Activated naive CD8-positive, alpha-beta T cell treated with anti-CD3 and anti-CD28 coated beads for 36 hours (primary cell): ENCODE measurements at regions not wholly inside any gene's neighbourhood (a gene's known extent, or its start where the extent isn't known, plus 50 kb on each side); places are given as distances from the start of the nearest gene placed in this dataset.

Experiments
- DNase-seq: peaks from one replicate; pipeline ENCODE4 v3.0.0; 2021
- H3K27ac Mint-ChIP-seq: one replicate; pipeline ENCODE4 v1.8.0; 2022; ENCODE audit warnings: mild to moderate bottlenecking, moderate library complexity, mixed read lengths
- H3K27me3 Mint-ChIP-seq: one replicate; pipeline ENCODE4 v1.8.0; 2022; ENCODE audit warnings: mild to moderate bottlenecking, mixed read lengths
- H3K36me3 Mint-ChIP-seq: one replicate; pipeline ENCODE4 v1.8.0; 2021; ENCODE audit warnings: mild to moderate bottlenecking, mixed read lengths
- H3K4me1 Mint-ChIP-seq: one replicate; pipeline ENCODE4 v1.8.0; 2021; ENCODE audit warnings: mixed read lengths
- H3K4me3 Mint-ChIP-seq: one replicate; pipeline ENCODE4 v1.8.0; 2022; ENCODE audit warnings: mild to moderate bottlenecking, moderate library complexity, mixed read lengths
- H3K9me3 Mint-ChIP-seq: one replicate; pipeline ENCODE4 v1.8.0; 2022; ENCODE audit warnings: mixed read lengths

GRCh38 chr21:35127026-35127425 is 77.9 kb upstream of the RUNX1 start:
- Mint-ChIP-seq H3K27ac (no peak overlapping the region), H3K4me1 (no peaks in the 10 kb centered on the region), H3K9me3 (peaks cover 23% of the 10 kb centered on the region), H3K4me3 (no peak overlapping the region), H3K36me3 (peaks cover 6% of the 10 kb centered on the region), H3K27me3 (no peaks in the 10 kb centered on the region)
- no peak for DNase-seq

- Mint-ChIP-seq H3K27me3 (no peaks in the 10 kb centered on the region), H3K9me3 (peaks cover 16% of the 10 kb centered on the region), H3K27ac (no peak overlapping the region), H3K4me1 (no peaks in the 10 kb centered on the region), H3K36me3 (no peaks in the 10 kb centered on the region), H3K4me3 (no peak overlapping the region)
- no peak for DNase-seq
Observed at GRCh38 chr21:35120631-35121180, 71.6 kb upstream of the RUNX1 start.

GRCh38 chr21:35119501-35120047 is 70.5 kb upstream of the RUNX1 start:
- no peak for DNase-seq
- no peak overlapping the region for H3K27ac Mint-ChIP-seq
- H3K4me3 Mint-ChIP-seq: no peak overlapping the region
- H3K4me1 Mint-ChIP-seq: no peaks in the 10 kb centered on the region
- H3K27me3 Mint-ChIP-seq: no peaks in the 10 kb centered on the region
- no peaks in the 10 kb centered on the region for H3K36me3 Mint-ChIP-seq
- H3K9me3 Mint-ChIP-seq: peaks cover 10% of the 10 kb centered on the region

GRCh38 chr21:35116777-35117176 is 67.7 kb upstream of the RUNX1 start:
- H3K4me1 Mint-ChIP-seq: peaks cover 7% of the 10 kb centered on the region
- H3K4me3 Mint-ChIP-seq: no peak overlapping the region
- H3K36me3 Mint-ChIP-seq: no peaks in the 10 kb centered on the region
- no peak for DNase-seq
- H3K27ac Mint-ChIP-seq: peak overlapping the region; percentile 54
- peaks cover 8% of the 10 kb centered on the region for H3K9me3 Mint-ChIP-seq
- H3K27me3 Mint-ChIP-seq: no peaks in the 10 kb centered on the region

GRCh38 chr21:35113064-35113463 is 64.0 kb upstream of the RUNX1 start:
- H3K27ac Mint-ChIP-seq: no peak overlapping the region
- no peak for DNase-seq
- H3K4me3 Mint-ChIP-seq: no peak overlapping the region
- no peaks in the 10 kb centered on the region for H3K27me3 Mint-ChIP-seq
- peaks cover 7% of the 10 kb centered on the region for H3K4me1 Mint-ChIP-seq
- no peaks in the 10 kb centered on the region for H3K36me3 Mint-ChIP-seq
- H3K9me3 Mint-ChIP-seq: peaks cover 5% of the 10 kb centered on the region

GRCh38 chr21:35111321-35111930 is 62.3 kb upstream of the RUNX1 start:
- no peaks in the 10 kb centered on the region for H3K27me3 Mint-ChIP-seq
- H3K4me1 Mint-ChIP-seq: peaks cover 7% of the 10 kb centered on the region
- no peak overlapping the region for H3K4me3 Mint-ChIP-seq
- H3K27ac Mint-ChIP-seq: no peak overlapping the region
- peaks cover 5% of the 10 kb centered on the region for H3K9me3 Mint-ChIP-seq
- H3K36me3 Mint-ChIP-seq: no peaks in the 10 kb centered on the region
- DNase-seq: no peak

GRCh38 chr21:35108887-35109286 is 59.8 kb upstream of the RUNX1 start:
- Mint-ChIP-seq H3K36me3 (no peaks in the 10 kb centered on the region), H3K4me1 (peaks cover 7% of the 10 kb centered on the region), H3K9me3 (peaks cover 5% of the 10 kb centered on the region), H3K4me3 (no peak overlapping the region), H3K27me3 (no peaks in the 10 kb centered on the region), H3K27ac (no peak overlapping the region)
- no peak for DNase-seq

GRCh38 chr21:35107520-35107919 is 58.4 kb upstream of the RUNX1 start:
- no peaks in the 10 kb centered on the region for H3K4me1 Mint-ChIP-seq

GRCh38 chr21:35106246-35106835 is 57.2 kb upstream of the RUNX1 start:
- Mint-ChIP-seq H3K27ac (no peak overlapping the region), H3K9me3 (no peaks in the 10 kb centered on the region), H3K4me3 (no peak overlapping the region), H3K27me3 (no peaks in the 10 kb centered on the region), H3K4me1 (no peaks in the 10 kb centered on the region), H3K36me3 (no peaks in the 10 kb centered on the region)
- DNase-seq: no peak

More at GRCh38 chr21:35107520-35107919, 58.4 kb upstream of the RUNX1 start:
- DNase-seq: no peak
- Mint-ChIP-seq H3K36me3 (no peaks in the 10 kb centered on the region), H3K27ac (no peak overlapping the region), H3K27me3 (no peaks in the 10 kb centered on the region), H3K9me3 (no peaks in the 10 kb centered on the region), H3K4me3 (no peak overlapping the region)

GRCh38 chr21:35102488-35103371 is 53.6 kb upstream of the RUNX1 start:
- Mint-ChIP-seq H3K4me3 (no peak overlapping the region), H3K27ac (no peak overlapping the region), H3K4me1 (no peaks in the 10 kb centered on the region), H3K9me3 (no peaks in the 10 kb centered on the region), H3K36me3 (no peaks in the 10 kb centered on the region), H3K27me3 (no peaks in the 10 kb centered on the region)
- peak; percentile 14 for DNase-seq

GRCh38 chr21:35100349-35100811 is 51.3 kb upstream of the RUNX1 start:
- no peaks in the 10 kb centered on the region for H3K27me3 Mint-ChIP-seq
- peaks cover 16% of the 10 kb centered on the region for H3K4me1 Mint-ChIP-seq
- DNase-seq: no peak
- H3K36me3 Mint-ChIP-seq: no peaks in the 10 kb centered on the region
- no peak overlapping the region for H3K4me3 Mint-ChIP-seq
- no peak overlapping the region for H3K27ac Mint-ChIP-seq
- H3K9me3 Mint-ChIP-seq: no peaks in the 10 kb centered on the region

GRCh38 chr21:35099310-35099709 is 50.2 kb upstream of the RUNX1 start:
- no peaks in the 10 kb centered on the region for H3K36me3 Mint-ChIP-seq
- H3K4me3 Mint-ChIP-seq: no peak overlapping the region
- peaks cover 19% of the 10 kb centered on the region for H3K4me1 Mint-ChIP-seq
- DNase-seq: no peak
- H3K9me3 Mint-ChIP-seq: no peaks in the 10 kb centered on the region
- no peaks in the 10 kb centered on the region for H3K27me3 Mint-ChIP-seq
- no peak overlapping the region for H3K27ac Mint-ChIP-seq
